NCI-H1694 (cell line): ENCODE measurements at regions not wholly inside any gene's neighbourhood (a gene's known extent, or its start where the extent isn't known, plus 50 kb on each side); places are given as distances from the start of the nearest gene placed in this dataset.
A peak's percentile ranks its signal among the peaks of the same experiment; 100 is the strongest.
"Not testable (repeated sequence)": the region's sequence is repeated elsewhere in the genome, so short reads cannot be mapped to it uniquely, and the experiment has no call there.

Source experiments
- DNase-seq: peaks from one replicate; lab custom pipeline; 2025; lab: John Stamatoyannopoulos, UW

GRCh38 chr15:62503451-62503850 lies 338.4 kb upstream of the C2CD4B start:
- no peak for DNase-seq

- DNase-seq = no peak
Observed at GRCh38 chr15:62505762-62506161, 340.7 kb upstream of the C2CD4B start.

GRCh38 chr15:62506217-62506805 lies 341.2 kb upstream of the C2CD4B start:
- DNase-seq = no peak

GRCh38 chr15:62509395-62509958 lies 344.4 kb upstream of the C2CD4B start:
- DNase-seq = no peak

GRCh38 chr15:62510791-62511190 lies 345.7 kb upstream of the C2CD4B start:
- no peak for DNase-seq

GRCh38 chr15:62512904-62513303 lies 347.8 kb upstream of the C2CD4B start:
- no peak for DNase-seq

- no peak for DNase-seq
Observed at GRCh38 chr15:62513893-62514292, 348.8 kb upstream of the C2CD4B start.

GRCh38 chr15:62515696-62516395 lies 350.8 kb upstream of the C2CD4B start:
- no peak for DNase-seq

- no peak for DNase-seq
Observed at GRCh38 chr15:62517541-62517940, 352.5 kb upstream of the C2CD4B start.

GRCh38 chr15:62518666-62519065 lies 353.6 kb upstream of the C2CD4B start:
- not testable (repeated sequence) for DNase-seq

GRCh38 chr15:62519900-62520299 lies 354.8 kb upstream of the C2CD4B start:
- no peak for DNase-seq

- no peak for DNase-seq
Observed at GRCh38 chr15:62520887-62521286, 355.8 kb upstream of the C2CD4B start.

GRCh38 chr15:62521396-62521795 lies 356.3 kb upstream of the C2CD4B start:
- no peak for DNase-seq

GRCh38 chr15:62524848-62525247 lies 359.8 kb upstream of the C2CD4B start:
- DNase-seq = no peak

- no peak for DNase-seq
Observed at GRCh38 chr15:62527387-62527786, 362.3 kb upstream of the C2CD4B start.

GRCh38 chr15:62528505-62528904 lies 363.4 kb upstream of the C2CD4B start:
- no peak for DNase-seq

- no peak for DNase-seq
Observed at GRCh38 chr15:62532367-62532766, 367.3 kb upstream of the C2CD4B start.

GRCh38 chr15:62533687-62534086 lies 368.6 kb upstream of the C2CD4B start:
- peak; percentile 64 for DNase-seq

- no peak for DNase-seq
Observed at GRCh38 chr15:62534996-62535395, 369.9 kb upstream of the C2CD4B start.

GRCh38 chr15:62539236-62539635 lies 374.2 kb upstream of the C2CD4B start:
- no peak for DNase-seq

GRCh38 chr15:62541250-62541649 lies 376.2 kb upstream of the C2CD4B start:
- no peak for DNase-seq

GRCh38 chr15:62541846-62542245 lies 376.8 kb upstream of the C2CD4B start:
- DNase-seq = no peak

GRCh38 chr15:62544446-62544845 lies 379.4 kb upstream of the C2CD4B start:
- DNase-seq = no peak
